ENCODE measurements at regions not wholly inside any gene's neighbourhood (a gene's known extent, or its start where the extent isn't known, plus 50 kb on each side); places are given as distances from the start of the nearest gene placed in this dataset.

DNA sequence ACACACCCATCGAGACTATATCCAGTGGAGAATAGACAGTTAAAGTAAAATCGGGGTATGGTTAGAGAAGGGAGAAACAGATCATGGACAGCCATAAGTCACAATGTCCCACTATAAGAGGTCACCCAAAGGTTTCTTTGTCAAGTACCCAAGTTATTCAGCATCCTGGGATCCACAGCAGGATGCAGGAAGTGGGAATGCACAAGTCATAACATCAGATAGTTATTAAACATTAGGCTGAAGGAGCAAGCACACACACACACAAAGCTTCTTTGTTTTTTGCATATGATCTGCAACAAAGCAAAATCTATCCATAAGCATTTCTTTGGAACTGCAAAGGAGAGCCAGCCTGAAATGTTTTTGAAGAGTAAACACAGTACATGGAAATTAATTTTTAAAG, 111.6 kb downstream of the NOC3L start:
- TF ChIP-seq POLR2A (IDR thresholded peaks at IDR 0.05) (no peak), CTCF (IDR thresholded peaks at IDR 0.05) (no peak)
